Prostate gland (tissue), 2 donors: ENCODE measurements at regions not wholly inside any gene's neighbourhood (a gene's known extent, or its start where the extent isn't known, plus 50 kb on each side); places are given as distances from the start of the nearest gene placed in this dataset.

Experiments used
- DNase-seq: peaks from one replicate; pipeline ENCODE4 v3.0.0-alpha.2; 2019; ENCODE audit warnings: low spot score
- H3K27ac ChIP-seq, 2 donors: fragments of 200-600 bp; sonication (generic); 2 replicates each; pipeline ENCODE4 v1.5.1; 2017 to 2019
- H3K27me3 ChIP-seq: fragments of 200-600 bp; sonication (generic); replicated peaks from 2 replicates; pipeline ENCODE4 v1.5.1; 2019; ENCODE audit not compliant: insufficient read depth
- H3K36me3 ChIP-seq, 2 donors: fragments of 200-600 bp; sonication (generic); 1 replicate in 1 of 2; 2 replicates in 1 of 2; pipeline versions ENCODE4 v1.5.1 to v1.8.1; 2017 to 2019
- H3K4me1 ChIP-seq: fragments of 200-600 bp; sonication (generic); replicated peaks from 2 replicates; pipeline ENCODE4 v1.5.1; 2019
- H3K4me3 ChIP-seq, 2 donors: fragments of 200-600 bp; sonication (generic); 2 replicates each; pipeline ENCODE4 v1.5.1; 2017 to 2019
- H3K9me3 ChIP-seq: fragments of 200-600 bp; sonication (generic); 2 replicates; pipeline ENCODE4 v1.5.1; 2017
- CTCF ChIP-seq, 4 experiments: fragments of 200-600 bp in 2 of 4; fragments of 450-650 bp in 2 of 4; sonication (generic) in 2 of 4; IDR thresholded peaks; 1 replicate in 3 of 4; 2 replicates in 1 of 4; pipeline ENCODE4 v1.5.1; 2016 to 2019; ENCODE audit warnings: antibody characterized with exemption in 4 of 4, mild to moderate bottlenecking in 2 of 4, moderate library complexity in 2 of 4
- POLR2A ChIP-seq: fragments of 450-650 bp; IDR thresholded peaks from one replicate; pipeline ENCODE4 v1.6.1; 2016; ENCODE audit warnings: antibody characterized with exemption, mild to moderate bottlenecking
- POLR2AphosphoS5 ChIP-seq: sonication (generic); formaldehyde crosslinking; IDR thresholded peaks from one replicate; pipeline ENCODE4 v1.6.1; 2017; ENCODE audit warnings: antibody characterized with exemption
- WGBS: methylation state at CpG from one replicate; pipeline ENCODE4 v1.1.5; 2018; 5-methylcytosine and 5-hydroxymethylcytosine counted together
- intact Hi-C: fragments of 100-400 bp; cut with DNase I; formaldehyde crosslinking; loops from one replicate; pipeline ENCODE4 v1.14.2; 2022

- no peak overlapping the region for H3K4me3 ChIP-seq
- no peaks in the 10 kb centered on the region for H3K4me1 ChIP-seq
- intact Hi-C loops: no loop called here
- no peak overlapping the region for H3K27ac ChIP-seq
- no peak for DNase-seq
- TF ChIP-seq POLR2AphosphoS5 (no peak), POLR2A (no peak), CTCF (IDR thresholded peaks at IDR 0.05) (no peak)
- no peaks in the 10 kb centered on the region for H3K9me3 ChIP-seq
- no peaks in the 10 kb centered on the region for H3K27me3 ChIP-seq
- H3K36me3 ChIP-seq: no peaks in the 10 kb centered on the region
- 25% methylated on average over 3 of the region's 3 CpGs for WGBS
Measured at GRCh38 chr5:61953913-61954312, 352.1 kb upstream of the KIF2A start.

- intact Hi-C loops: no loop called here
- no peaks in the 10 kb centered on the region for H3K27me3 ChIP-seq
- WGBS: 75% methylated on average over 2 of the region's 2 CpGs
Measured at GRCh38 chr5:61964201-61964600, 341.8 kb upstream of the KIF2A start.

GRCh38 chr5:61965069-61965468 lies 340.9 kb upstream of the KIF2A start:
- Histone ChIP-seq H3K9me3 (no peaks in the 10 kb centered on the region), H3K4me1 (no peaks in the 10 kb centered on the region), H3K36me3 (no peaks in the 10 kb centered on the region), H3K4me3 (no peak overlapping the region), H3K27me3 (no peaks in the 10 kb centered on the region), H3K27ac (no peak overlapping the region)
- TF ChIP-seq CTCF (IDR thresholded peaks at IDR 0.05) (no peak), POLR2A (no peak), POLR2AphosphoS5 (no peak)
- no peak for DNase-seq
- WGBS: 89% methylated on average over 1 of the region's 1 CpG
- intact Hi-C loops: no loop called here

More at GRCh38 chr5:61964201-61964600, 341.8 kb upstream of the KIF2A start:
- TF ChIP-seq POLR2A: no peak
- no peak for TF ChIP-seq CTCF (IDR thresholded peaks at IDR 0.05)
- no peak for TF ChIP-seq POLR2AphosphoS5
- H3K4me3 ChIP-seq: no peak overlapping the region
- H3K4me1 ChIP-seq: no peaks in the 10 kb centered on the region
- H3K36me3 ChIP-seq: no peaks in the 10 kb centered on the region
- H3K27ac ChIP-seq: no peak overlapping the region
- DNase-seq: no peak
- H3K9me3 ChIP-seq: no peaks in the 10 kb centered on the region

GRCh38 chr5:61965490-61965889 lies 340.5 kb upstream of the KIF2A start:
- Histone ChIP-seq H3K27ac (no peak overlapping the region), H3K4me3 (no peak overlapping the region), H3K9me3 (no peaks in the 10 kb centered on the region), H3K4me1 (no peaks in the 10 kb centered on the region), H3K36me3 (no peaks in the 10 kb centered on the region), H3K27me3 (no peaks in the 10 kb centered on the region)
- DNase-seq: no peak
- WGBS: 76% methylated on average over 5 of the region's 5 CpGs
- no peak for TF ChIP-seq POLR2A
- TF ChIP-seq CTCF (IDR thresholded peaks at IDR 0.05): no peak
- no peak for TF ChIP-seq POLR2AphosphoS5
- intact Hi-C loops: no loop called here

- intact Hi-C loops: no loop called here
- no peaks in the 10 kb centered on the region for H3K4me1 ChIP-seq
- no peak for DNase-seq
- H3K36me3 ChIP-seq: no peaks in the 10 kb centered on the region
- H3K27ac ChIP-seq: no peak overlapping the region
- WGBS: 18% methylated on average over 1 of the region's 1 CpG
- no peaks in the 10 kb centered on the region for H3K27me3 ChIP-seq
- TF ChIP-seq POLR2AphosphoS5 (no peak), CTCF (IDR thresholded peaks at IDR 0.05) (no peak), POLR2A (no peak)
- no peaks in the 10 kb centered on the region for H3K9me3 ChIP-seq
- no peak overlapping the region for H3K4me3 ChIP-seq
Measured at GRCh38 chr5:61966296-61966955, 339.6 kb upstream of the KIF2A start.
